DMS53 (cell line): ENCODE measurements at regions not wholly inside any gene's neighbourhood (a gene's known extent, or its start where the extent isn't known, plus 50 kb on each side); places are given as distances from the start of the nearest gene placed in this dataset.
A peak's percentile ranks its signal among the peaks of the same experiment; 100 is the strongest.

Source experiments
- DNase-seq: peaks from one replicate; lab custom pipeline; 2025; lab: John Stamatoyannopoulos, UW

GRCh38 chr18:75358928-75359327, 68.6 kb downstream of the SMIM21 start:
- no peak for DNase-seq

GRCh38 chr18:75353357-75353756, 74.1 kb downstream of the SMIM21 start:
- peak; percentile 25 for DNase-seq

GRCh38 chr18:75351409-75351808, 76.1 kb downstream of the SMIM21 start:
- no peak for DNase-seq

- DNase-seq = no peak
Observed at GRCh38 chr18:75350857-75351256, 76.6 kb downstream of the SMIM21 start.

GRCh38 chr18:75350512-75350839, 77.0 kb downstream of the SMIM21 start:
- no peak for DNase-seq

GRCh38 chr18:75349668-75350511, 77.6 kb downstream of the SMIM21 start:
- DNase-seq = no peak

GRCh38 chr18:75346671-75347070, 80.8 kb downstream of the SMIM21 start:
- DNase-seq = no peak

- no peak for DNase-seq
Observed at GRCh38 chr18:75344615-75345014, 82.9 kb downstream of the SMIM21 start.

GRCh38 chr18:75344161-75344560, 83.3 kb downstream of the SMIM21 start:
- no peak for DNase-seq

- DNase-seq = no peak
Observed at GRCh38 chr18:75343389-75343788, 84.1 kb downstream of the SMIM21 start.

GRCh38 chr18:75341897-75342296, 85.6 kb downstream of the SMIM21 start:
- no peak for DNase-seq

GRCh38 chr18:75341267-75341666, 86.2 kb downstream of the SMIM21 start:
- no peak for DNase-seq

GRCh38 chr18:75339936-75340605, 87.4 kb downstream of the SMIM21 start:
- no peak for DNase-seq
